HS-27A (cell line): ENCODE measurements at regions not wholly inside any gene's neighbourhood (a gene's known extent, or its start where the extent isn't known, plus 50 kb on each side); places are given as distances from the start of the nearest gene placed in this dataset.
A peak's percentile ranks its signal among the peaks of the same experiment; 100 is the strongest.

Experiments used
- DNase-seq: peaks from one replicate; pipeline ENCODE4 v3.0.0-alpha.2; 2012; ENCODE audit warnings: low read depth, missing footprints

- no peak for DNase-seq
Observed at GRCh38 chr3:104632947-104633346, 733.8 kb upstream of the ALCAM start.

GRCh38 chr3:104635872-104636580 is 730.7 kb upstream of the ALCAM start:
- DNase-seq, result no peak

- no peak for DNase-seq
Observed at GRCh38 chr3:104642827-104643226, 723.9 kb upstream of the ALCAM start.

GRCh38 chr3:104646196-104646595 is 720.5 kb upstream of the ALCAM start:
- no peak for DNase-seq

- no peak for DNase-seq
Observed at GRCh38 chr3:104648823-104649222, 717.9 kb upstream of the ALCAM start.

- no peak for DNase-seq
Observed at GRCh38 chr3:104669083-104669482, 697.6 kb upstream of the ALCAM start.

- DNase-seq, result no peak
Observed at GRCh38 chr3:104672331-104672730, 694.4 kb upstream of the ALCAM start.

- peak; percentile 12 for DNase-seq
Observed at GRCh38 chr3:104673981-104674380, 692.7 kb upstream of the ALCAM start.

GRCh38 chr3:104676241-104676640 is 690.5 kb upstream of the ALCAM start:
- peak; percentile 31 for DNase-seq

- DNase-seq, result no peak
Observed at GRCh38 chr3:104677932-104678331, 688.8 kb upstream of the ALCAM start.

- DNase-seq, result no peak
Observed at GRCh38 chr3:104685492-104685891, 681.2 kb upstream of the ALCAM start.

- DNase-seq, result no peak
Observed at GRCh38 chr3:104687362-104687761, 679.3 kb upstream of the ALCAM start.

GRCh38 chr3:104696470-104696869 is 670.2 kb upstream of the ALCAM start:
- DNase-seq, result no peak

GRCh38 chr3:104711406-104711805 is 655.3 kb upstream of the ALCAM start:
- DNase-seq, result no peak

- no peak for DNase-seq
Observed at GRCh38 chr3:104715972-104716371, 650.7 kb upstream of the ALCAM start.

- DNase-seq, result no peak
Observed at GRCh38 chr3:104717828-104718196, 648.9 kb upstream of the ALCAM start.

- no peak for DNase-seq
Observed at GRCh38 chr3:104723000-104723399, 643.7 kb upstream of the ALCAM start.

GRCh38 chr3:104731074-104731473 is 635.6 kb upstream of the ALCAM start:
- no peak for DNase-seq

- no peak for DNase-seq
Observed at GRCh38 chr3:104734627-104735026, 632.1 kb upstream of the ALCAM start.

GRCh38 chr3:104735691-104736090 is 631.0 kb upstream of the ALCAM start:
- DNase-seq, result no peak

GRCh38 chr3:104738271-104738670 is 628.4 kb upstream of the ALCAM start:
- no peak for DNase-seq

- DNase-seq, result no peak
Observed at GRCh38 chr3:104740874-104741379, 625.8 kb upstream of the ALCAM start.

- no peak for DNase-seq
Observed at GRCh38 chr3:104742044-104742443, 624.7 kb upstream of the ALCAM start.

- no peak for DNase-seq
Observed at GRCh38 chr3:104745313-104745712, 621.4 kb upstream of the ALCAM start.
